ENCODE measurements at regions not wholly inside any gene's neighbourhood (a gene's known extent, or its start where the extent isn't known, plus 50 kb on each side); places are given as distances from the start of the nearest gene placed in this dataset.

DNA sequence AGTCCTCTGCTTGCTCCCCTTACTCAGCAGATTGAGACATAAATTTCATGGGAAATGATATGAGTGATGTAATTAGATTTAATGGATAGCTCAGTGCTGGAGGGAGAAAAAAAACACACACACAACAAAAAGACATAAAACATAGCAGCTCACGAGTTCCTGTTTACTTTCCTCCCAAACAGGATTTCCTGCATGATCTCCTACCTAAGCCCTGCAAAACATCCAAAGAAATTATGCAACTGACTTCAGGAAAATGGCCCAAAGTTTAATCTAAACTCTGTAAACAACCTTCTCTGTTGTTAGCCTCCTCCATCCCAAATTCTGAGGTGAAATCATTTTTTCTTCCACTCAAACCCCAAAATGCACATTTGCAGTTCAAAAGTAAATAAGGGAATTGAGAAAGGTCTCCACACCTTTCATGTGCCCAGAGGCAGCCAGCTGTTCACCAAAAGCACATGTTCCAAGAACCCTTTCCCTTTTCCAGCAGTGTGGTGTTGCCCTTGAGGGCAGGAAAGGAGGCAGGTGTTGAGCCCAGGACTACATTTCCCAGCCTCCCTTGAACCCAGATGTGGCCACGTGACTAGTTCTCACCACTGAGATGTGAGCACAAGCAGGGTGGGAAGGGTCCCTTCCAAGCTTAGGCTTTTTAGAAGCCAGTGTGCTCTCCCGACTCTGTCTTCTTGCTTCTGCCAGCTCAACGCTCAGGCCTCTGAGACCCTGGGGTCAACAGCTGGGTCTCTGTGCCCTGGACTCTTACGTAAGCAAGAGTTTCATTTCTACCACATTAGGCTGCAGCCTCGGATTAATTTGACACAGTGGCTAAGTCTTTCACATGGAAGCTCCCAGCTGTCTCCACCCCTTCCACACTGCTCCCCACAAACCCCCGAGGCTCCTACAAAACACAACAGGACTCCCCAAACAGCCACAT lies 301.2 kb downstream of the CTTN start:
- Histone ChIP-seq H3K27me3 (ENCODE audit: control insufficient read depth in 2 of 2, insufficient read depth in 2 of 2, low read length in 2 of 2) (peaks cover 0 to 10% of the 10 kb centered on the region in 2 experiments; a peak in 3 of 5 replicates), H4K20me1 (replicated peaks; ENCODE audit: control insufficient read depth, insufficient read depth, low read length) (no peaks in the 10 kb centered on the region), H3K4me1 (replicated peaks in 1 of 2; ENCODE audit: control insufficient read depth in 2 of 2, insufficient read depth in 2 of 2, low read length in 2 of 2) (no peaks in the 10 kb centered on the region), H3K27ac (ENCODE audit: extremely low read depth, low read depth, low read length) (no peak overlapping the region), H3K9me1 (ENCODE audit: control insufficient read depth, insufficient read depth, low read length) (no peaks in the 10 kb centered on the region), H3K4me3 (no peak overlapping the region), H2AFZ (ENCODE audit: low read depth, low read length) (0 out of 2 replicates have a peak overlapping the region, but pooled peaks have one; percentile 50), H3K9me3 (replicated peaks; ENCODE audit: control insufficient read depth, insufficient read depth, low read depth, low read length) (no peaks in the 10 kb centered on the region), H3K36me3 (ENCODE audit: control insufficient read depth, insufficient read depth, low read length) (no peaks in the 10 kb centered on the region), H3K9ac (ENCODE audit: insufficient read depth in 1 of 2, low read depth in 2 of 2, low read length in 2 of 2) (no peak overlapping the region), H3K79me2 (ENCODE audit: control insufficient read depth, insufficient read depth, low read length) (no peaks in the 10 kb centered on the region), H3K4me2 (ENCODE audit: insufficient read depth, low read length) (no peak overlapping the region; the same call in 1 of the 2 replicates)
- ATAC-seq (peak; percentile 95), DNase-seq (ENCODE audit: extremely low read depth in 1 of 4, low spot score in 3 of 4) (peak; percentile 14 to 37 (median 32)), FAIRE-seq (peak; percentile 64)
- in situ Hi-C loops (cut with MboI), result no loop called here
- ChIA-PET POLR2A (no interaction called here), CTCF (ENCODE audit: low intra/inter-chr PET ratio) (no interaction called here)
- no TSS peak for BruUV-seq (replicated peaks)
- WGBS (ENCODE audit: insufficient coverage, low coverage, missing lambda C conversion rate), result 3% methylated on average over 6 of the region's 7 CpGs
- intact Hi-C loops (cut with micrococcal nuclease), result no loop called here
- TF ChIP-seq ZNF143 (CRISPR knock-in tag; IDR thresholded peaks at IDR 0.05), result peak; percentile 77
- TF ChIP-seq, protein P1, sequence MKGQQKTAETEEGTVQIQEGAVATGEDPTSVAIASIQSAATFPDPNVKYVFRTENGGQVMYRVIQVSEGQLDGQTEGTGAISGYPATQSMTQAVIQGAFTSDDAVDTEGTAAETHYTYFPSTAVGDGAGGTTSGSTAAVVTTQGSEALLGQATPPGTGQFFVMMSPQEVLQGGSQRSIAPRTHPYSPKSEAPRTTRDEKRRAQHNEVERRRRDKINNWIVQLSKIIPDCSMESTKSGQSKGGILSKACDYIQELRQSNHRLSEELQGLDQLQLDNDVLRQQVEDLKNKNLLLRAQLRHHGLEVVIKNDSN (CRISPR knock-in tag; IDR thresholded peaks at IDR 0.05), result peak; percentile 88
- TF ChIP-seq, protein P2, sequence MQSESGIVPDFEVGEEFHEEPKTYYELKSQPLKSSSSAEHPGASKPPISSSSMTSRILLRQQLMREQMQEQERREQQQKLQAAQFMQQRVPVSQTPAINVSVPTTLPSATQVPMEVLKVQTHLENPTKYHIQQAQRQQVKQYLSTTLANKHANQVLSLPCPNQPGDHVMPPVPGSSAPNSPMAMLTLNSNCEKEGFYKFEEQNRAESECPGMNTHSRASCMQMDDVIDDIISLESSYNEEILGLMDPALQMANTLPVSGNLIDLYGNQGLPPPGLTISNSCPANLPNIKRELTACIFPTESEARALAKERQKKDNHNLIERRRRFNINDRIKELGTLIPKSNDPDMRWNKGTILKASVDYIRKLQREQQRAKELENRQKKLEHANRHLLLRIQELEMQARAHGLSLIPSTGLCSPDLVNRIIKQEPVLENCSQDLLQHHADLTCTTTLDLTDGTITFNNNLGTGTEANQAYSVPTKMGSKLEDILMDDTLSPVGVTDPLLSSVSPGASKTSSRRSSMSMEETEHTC (IDR thresholded peaks at IDR 0.05), result no peak
- TF ChIP-seq CBFA2T2 (conservative IDR thresholded peaks at IDR 0.05), result peak; percentile 40
- peak; percentile 82 for TF ChIP-seq TOE1 (IDR thresholded peaks at IDR 0.05; ENCODE audit: borderline replicate concordance)
- TF ChIP-seq TOE1 (CRISPR knock-in tag; IDR thresholded peaks at IDR 0.05; ENCODE audit: borderline replicate concordance, low read depth), result no peak
- peak; percentile 86 for TF ChIP-seq HCFC1 (IDR thresholded peaks at IDR 0.05; ENCODE audit: low read depth, low read length)
- peak; percentile 35 for TF ChIP-seq NFYB (IDR thresholded peaks at IDR 0.05; ENCODE audit: extremely low read depth, insufficient read length)
- TF ChIP-seq, protein P3, sequence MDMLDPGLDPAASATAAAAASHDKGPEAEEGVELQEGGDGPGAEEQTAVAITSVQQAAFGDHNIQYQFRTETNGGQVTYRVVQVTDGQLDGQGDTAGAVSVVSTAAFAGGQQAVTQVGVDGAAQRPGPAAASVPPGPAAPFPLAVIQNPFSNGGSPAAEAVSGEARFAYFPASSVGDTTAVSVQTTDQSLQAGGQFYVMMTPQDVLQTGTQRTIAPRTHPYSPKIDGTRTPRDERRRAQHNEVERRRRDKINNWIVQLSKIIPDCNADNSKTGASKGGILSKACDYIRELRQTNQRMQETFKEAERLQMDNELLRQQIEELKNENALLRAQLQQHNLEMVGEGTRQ (CRISPR knock-in tag; IDR thresholded peaks at IDR 0.05), result peak; percentile 95
- no peak for TF ChIP-seq TCF7L2 (IDR thresholded peaks at IDR 0.05; ENCODE audit: low read depth, low read length)
- no peak for TF ChIP-seq RBM39 (optimal IDR thresholded peaks at IDR 0.05; ENCODE audit: low read depth, low read length)
- peak; percentile 90 for TF ChIP-seq RAD51 (IDR thresholded peaks at IDR 0.05; ENCODE audit: borderline replicate concordance, low read depth)
- TF ChIP-seq SIX5 (IDR thresholded peaks at IDR 0.05; ENCODE audit: borderline replicate concordance in 1 of 2, insufficient read depth in 1 of 2, low read depth in 1 of 2, low read length in 2 of 2), result peak; percentile 31 to 54; a peak in 3 of 4 replicates
- TF ChIP-seq, protein P4, sequence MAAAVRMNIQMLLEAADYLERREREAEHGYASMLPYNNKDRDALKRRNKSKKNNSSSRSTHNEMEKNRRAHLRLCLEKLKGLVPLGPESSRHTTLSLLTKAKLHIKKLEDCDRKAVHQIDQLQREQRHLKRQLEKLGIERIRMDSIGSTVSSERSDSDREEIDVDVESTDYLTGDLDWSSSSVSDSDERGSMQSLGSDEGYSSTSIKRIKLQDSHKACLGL (CRISPR knock-in tag; IDR thresholded peaks at IDR 0.05; ENCODE audit: borderline replicate concordance, poor library complexity, severe bottlenecking), result no peak
- no peak for TF ChIP-seq DMBX1 (CRISPR knock-in tag; IDR thresholded peaks at IDR 0.05; ENCODE audit: borderline replicate concordance)

Data from K562 (cell line).